Adrenal gland (tissue), 9 donors: ENCODE measurements at regions not wholly inside any gene's neighbourhood (a gene's known extent, or its start where the extent isn't known, plus 50 kb on each side); places are given as distances from the start of the nearest gene placed in this dataset.
"Not testable (repeated sequence)": the region's sequence is repeated elsewhere in the genome, so short reads cannot be mapped to it uniquely, and the experiment has no call there.

ENCODE experiments used
- DNase-seq, 7 donors: peaks; one replicate each; pipeline ENCODE4 v3.0.0-alpha.2; 2019 to 2020
- H3K27ac ChIP-seq, 5 donors: fragments of 200-600 bp; sonication (generic) in 4 of 5; 1 replicate in 3 of 5; 2 replicates in 2 of 5; pipeline versions ENCODE4 v1.5.1 to v1.8.0; 2016 to 2020; ENCODE audit warnings: mild to moderate bottlenecking in 1 of 5
- H3K27me3 ChIP-seq: fragments of 200-600 bp; 2 replicates; pipeline ENCODE4 v1.8.0; 2021
- H3K36me3 ChIP-seq, 2 donors: fragments of 200-600 bp; replicated peaks in 1 of 2; 1 replicate in 1 of 2; 2 replicates in 1 of 2; pipeline versions ENCODE4 v1.5.1 to v1.8.0; 2018 to 2022
- H3K4me1 ChIP-seq, 2 donors: fragments of 200-600 bp; replicated peaks in 1 of 2; 1 replicate in 1 of 2; 2 replicates in 1 of 2; pipeline versions ENCODE4 v1.5.1 to v1.8.0; 2018 to 2021
- H3K4me3 ChIP-seq, 4 donors: fragments of 200-600 bp; sonication (generic) in 3 of 4; one replicate each; pipeline ENCODE4 v1.5.1; 2016 to 2018
- H3K9me3 ChIP-seq, 3 donors: fragments of 200-600 bp; sonication (generic) in 1 of 3; replicated peaks in 1 of 3; 1 replicate in 2 of 3; 2 replicates in 1 of 3; pipeline versions ENCODE4 v1.5.1 to v1.8.0; 2016 to 2021
- CTCF ChIP-seq, 6 experiments: fragments of 450-650 bp in 4 of 6; fragments of 200-600 bp in 2 of 6; sonication (generic) in 1 of 6; IDR thresholded peaks; 1 replicate in 5 of 6; 2 replicates in 1 of 6; pipeline versions ENCODE4 v1.5.1 to v1.8.0; 2016 to 2021; ENCODE audit warnings: antibody characterized with exemption in 6 of 6, mild to moderate bottlenecking in 2 of 6, moderate library complexity in 1 of 6
- POLR2A ChIP-seq, 2 donors: fragments of 450-650 bp; IDR thresholded peaks; one replicate each; pipeline ENCODE4 v1.6.1; 2017; ENCODE audit warnings: antibody characterized with exemption in 2 of 2, mild to moderate bottlenecking in 2 of 2, moderate library complexity in 1 of 2
- WGBS, 4 donors: extraction: QIAGEN DNeasy Blood & Tissue Kit in 2 of 4; methylation state at CpG; one replicate each; pipeline versions ENCODE4 v1.1.5 to v1.1.7; 2013 to 2017; 5-methylcytosine and 5-hydroxymethylcytosine counted together
- intact Hi-C, 2 donors: fragments of 100-400 bp; cut with DNase I; formaldehyde crosslinking; loops; one replicate each; pipeline versions ENCODE4 v1.14.1 to v1.15.0; 2022 to 2023
- donor health status: healthy with polysubstance abuse.
- donor health status: Bipolar disorder and iron deficiency.
- donor health status: DM: yes; HTN: yes; CAD: no.
- donor health status: DM: no; HTN: no; CAD: no.
- donor health status: DM: no; HTN: no; CAD: no.

- TF ChIP-seq POLR2A (IDR thresholded peaks at IDR 0.05) (no peak), CTCF (IDR thresholded peaks at IDR 0.05) (no peak)
- WGBS, 4 donors, result 69 to 76% (median 73%) methylated on average over 6 of the region's 6 CpGs
- Histone ChIP-seq H3K27ac (no peak overlapping the region), H3K9me3 (no peaks in the 10 kb centered on the region), H3K27me3 (no peaks in the 10 kb centered on the region), H3K4me1 (no peaks in the 10 kb centered on the region), H3K4me3 (no peak overlapping the region), H3K36me3 (no peaks in the 10 kb centered on the region)
- DNase-seq, result no peak
- intact Hi-C loops, result no loop called here
These were observed 276.9 kb upstream of the TOM1L1 start for GRCh38 chr17:54623746-54624145.

GRCh38 chr17:54626146-54626703 lies 274.4 kb upstream of the TOM1L1 start:
- intact Hi-C loops, result no loop called here
- WGBS, 4 donors, result 44 to 69% (median 55%) methylated on average over 2 of the region's 2 CpGs
- TF ChIP-seq POLR2A (IDR thresholded peaks at IDR 0.05) (no peak), CTCF (IDR thresholded peaks at IDR 0.05) (no peak)
- H3K4me3 ChIP-seq, result no peak overlapping the region
- no peak for DNase-seq
- no peak overlapping the region for H3K27ac ChIP-seq
- H3K4me1 ChIP-seq, result no peaks in the 10 kb centered on the region
- no peaks in the 10 kb centered on the region for H3K27me3 ChIP-seq
- H3K36me3 ChIP-seq, result no peaks in the 10 kb centered on the region
- no peaks in the 10 kb centered on the region for H3K9me3 ChIP-seq

DNA sequence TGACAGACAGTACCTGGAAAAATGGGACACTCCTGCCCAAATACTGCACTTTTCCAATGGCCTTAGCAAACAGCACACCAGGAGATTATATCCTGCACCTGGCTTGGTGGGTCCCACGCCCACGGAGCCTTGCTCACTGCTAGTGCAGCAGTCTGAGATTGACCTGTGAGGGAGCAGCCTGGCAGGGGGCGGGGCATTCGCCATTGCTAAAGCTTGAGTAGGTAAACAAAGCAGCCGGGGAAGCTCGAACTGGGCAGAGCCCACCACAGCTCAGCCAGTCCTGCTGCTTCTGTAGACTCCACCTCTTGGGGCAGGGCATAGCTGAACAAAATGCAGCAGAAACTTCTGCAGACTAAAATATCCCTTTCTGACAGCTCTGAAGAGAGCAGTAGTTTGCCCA lies 261.2 kb upstream of the TOM1L1 start:
- H3K36me3 ChIP-seq, H3K4me1 ChIP-seq, intact Hi-C loops, H3K4me3 ChIP-seq, H3K27me3 ChIP-seq, H3K9me3 ChIP-seq, DNase-seq, H3K27ac ChIP-seq: not testable (repeated sequence)
- 63 to 100% (median 85%) methylated on average over 1 to 6 of the region's 6 CpGs for WGBS, 4 donors

GRCh38 chr17:54662978-54663876 lies 237.4 kb upstream of the TOM1L1 start:
- DNase-seq, result no peak
- TF ChIP-seq POLR2A (IDR thresholded peaks at IDR 0.05), result no peak
- TF ChIP-seq CTCF (IDR thresholded peaks at IDR 0.05), result no peak

More at GRCh38 chr17:54662978-54663876, 237.4 kb upstream of the TOM1L1 start:
- Histone ChIP-seq H3K27ac (no peak overlapping the region), H3K4me1 (no peaks in the 10 kb centered on the region), H3K27me3 (no peaks in the 10 kb centered on the region), H3K9me3 (no peaks in the 10 kb centered on the region), H3K4me3 (no peak overlapping the region), H3K36me3 (no peaks in the 10 kb centered on the region)
- WGBS, 4 donors, result 82 to 85% (median 85%) methylated on average over 4 to 12 of the region's 12 CpGs
- intact Hi-C loops, result no loop called here
